CD14-positive monocyte (primary cell): ENCODE measurements at regions not wholly inside any gene's neighbourhood (a gene's known extent, or its start where the extent isn't known, plus 50 kb on each side); places are given as distances from the start of the nearest gene placed in this dataset.
A peak's percentile ranks its signal among the peaks of the same experiment; 100 is the strongest.

ENCODE experiments used
- DNase-seq, 3 donors: peaks; one replicate each; pipeline ENCODE4 v3.0.0-alpha.2; 2011 to 2022
- H2AFZ ChIP-seq: 2 replicates; pipeline ENCODE4 v1.6.0; 2012; ENCODE audit warnings: mild to moderate bottlenecking, low read depth, low read length, inconsistent platforms; ENCODE audit not compliant: insufficient read depth, poor library complexity, severe bottlenecking
- H3K27ac ChIP-seq, 2 donors: 1 replicate in 1 of 2; 2 replicates in 1 of 2; pipeline ENCODE4 v1.5.1; 2012 to 2013; ENCODE audit warnings: low read length in 2 of 2, control low read depth in 1 of 2, inconsistent platforms in 1 of 2, low read depth in 1 of 2, mild to moderate bottlenecking in 1 of 2
- H3K27me3 ChIP-seq, 2 donors: one replicate each; pipeline versions ENCODE4 v1.6.0 to v1.6.1; 2011 to 2013; ENCODE audit warnings: low read length in 2 of 2; ENCODE audit not compliant: control insufficient read depth in 2 of 2, insufficient read depth in 2 of 2
- H3K36me3 ChIP-seq, 2 donors: replicated peaks in 1 of 2; 1 replicate in 1 of 2; 2 replicates in 1 of 2; pipeline versions ENCODE4 v1.5.1 to v1.6.1; 2012 to 2013; ENCODE audit warnings: low read length in 2 of 2, control low read depth in 1 of 2, inconsistent platforms in 1 of 2, mild to moderate bottlenecking in 1 of 2; ENCODE audit not compliant: insufficient read depth in 2 of 2, control insufficient read depth in 1 of 2
- H3K4me1 ChIP-seq, 2 donors: 1 replicate in 1 of 2; 2 replicates in 1 of 2; pipeline versions ENCODE4 v1.5.1 to v1.6.1; 2012 to 2013; ENCODE audit warnings: low read length in 2 of 2, control low read depth in 1 of 2, inconsistent platforms in 1 of 2, mild to moderate bottlenecking in 1 of 2, moderate library complexity in 1 of 2; ENCODE audit not compliant: insufficient read depth in 2 of 2, control insufficient read depth in 1 of 2
- H3K4me2 ChIP-seq: replicated peaks from 2 replicates; pipeline ENCODE3; 2012; ENCODE audit warnings: low read length, moderate library complexity, mild to moderate bottlenecking; ENCODE audit not compliant: poor library complexity, severe bottlenecking; ENCODE audit errors: extremely low read depth
- H3K4me3 ChIP-seq, 3 experiments: fragments of 200-600 bp in 1 of 3; sonication (generic) in 1 of 3; replicated peaks in 1 of 3; 1 replicate in 2 of 3; 2 replicates in 1 of 3; pipeline ENCODE4 v1.5.1; 2011 to 2013; ENCODE audit warnings: low read length in 3 of 3, mild to moderate bottlenecking in 3 of 3, control low read depth in 2 of 3, low read depth in 2 of 3, inconsistent platforms in 1 of 3, moderate library complexity in 1 of 3
- H3K79me2 ChIP-seq: 2 replicates; pipeline ENCODE4 v1.6.0; 2012; ENCODE audit warnings: mild to moderate bottlenecking, control low read depth, inconsistent platforms, low read length, moderate library complexity; ENCODE audit not compliant: insufficient read depth
- H3K9ac ChIP-seq: 2 replicates; pipeline ENCODE4 v1.6.0; 2017; ENCODE audit warnings: low read length, mild to moderate bottlenecking; ENCODE audit not compliant: insufficient read depth, poor library complexity, severe bottlenecking
- H3K9me3 ChIP-seq, 2 donors: replicated peaks in 1 of 2; 1 replicate in 1 of 2; 2 replicates in 1 of 2; pipeline versions ENCODE4 v1.5.1 to v1.6.1; 2012 to 2013; ENCODE audit warnings: low read length in 2 of 2, control low read depth in 1 of 2; ENCODE audit not compliant: control insufficient read depth in 1 of 2, insufficient read depth in 1 of 2
- H4K20me1 ChIP-seq: 2 replicates; pipeline ENCODE4 v1.6.0; 2012; ENCODE audit warnings: mild to moderate bottlenecking, low read length, control low read depth, moderate library complexity; ENCODE audit not compliant: insufficient read depth
- H3K27ac Mint-ChIP-seq, 7 donors: one replicate each; pipeline ENCODE4 v1.8.0; 2020; ENCODE audit warnings: mild to moderate bottlenecking in 7 of 7, mixed read lengths in 7 of 7, moderate library complexity in 6 of 7, inconsistent platforms in 2 of 7
- H3K27me3 Mint-ChIP-seq, 3 donors: one replicate each; pipeline ENCODE4 v1.8.0; 2021 to 2022; ENCODE audit warnings: low read depth in 3 of 3, mild to moderate bottlenecking in 3 of 3, mixed read lengths in 3 of 3, moderate library complexity in 3 of 3, inconsistent platforms in 1 of 3
- H3K36me3 Mint-ChIP-seq, 2 donors: one replicate each; pipeline ENCODE4 v1.8.0; 2020; ENCODE audit warnings: mixed read lengths in 2 of 2, inconsistent platforms in 1 of 2, mild to moderate bottlenecking in 1 of 2
- H3K4me1 Mint-ChIP-seq: one replicate; pipeline ENCODE4 v1.8.0; 2020; ENCODE audit warnings: mild to moderate bottlenecking, mixed read lengths
- H3K4me3 Mint-ChIP-seq, 2 donors: one replicate each; pipeline ENCODE4 v1.8.0; 2020; ENCODE audit warnings: mild to moderate bottlenecking in 2 of 2, mixed read lengths in 2 of 2, moderate library complexity in 1 of 2
- H3K9me3 Mint-ChIP-seq, 7 donors: one replicate each; pipeline ENCODE4 v1.8.0; 2020 to 2022; ENCODE audit warnings: mixed read lengths in 7 of 7, mild to moderate bottlenecking in 6 of 7, moderate library complexity in 6 of 7, inconsistent platforms in 2 of 7
- CTCF ChIP-seq: fragments of 200-600 bp; IDR thresholded peaks from one replicate; pipeline ENCODE4 v1.8.0; 2022; ENCODE audit warnings: antibody characterized with exemption, mild to moderate bottlenecking
- WGBS: methylation state at CpG from one replicate; pipeline ENCODE4 v1.1.5; 2013; ENCODE audit warnings: missing lambda C conversion rate; ENCODE audit not compliant: insufficient coverage; 5-methylcytosine and 5-hydroxymethylcytosine counted together
- intact Hi-C, 2 donors: fragments of 100-400 bp; cut with micrococcal nuclease; formaldehyde crosslinking; loops; one replicate each; pipeline versions ENCODE4 v1.15.0 to v1.15.1; 2023

GRCh38 chr9:129403779-129404620 is 216.9 kb downstream of the C9orf50 start:
- Histone ChIP-seq H3K27ac (no peak overlapping the region), H4K20me1 (no peaks in the 10 kb centered on the region), H3K9ac (no peak overlapping the region), H3K4me1 (peaks cover 15 to 28% of the 10 kb centered on the region in 2 donors), H3K79me2 (no peaks in the 10 kb centered on the region), H2AFZ (no peak overlapping the region), H3K4me2 (no peak overlapping the region), H3K9me3 (no peaks in the 10 kb centered on the region), H3K27me3 (no peaks in the 10 kb centered on the region), H3K36me3 (no peaks in the 10 kb centered on the region), H3K4me3 (no peak overlapping the region)
- peak overlapping the region in 1 of 7 donors; percentile 67 for H3K27ac Mint-ChIP-seq
- H3K36me3 Mint-ChIP-seq, result no peaks in the 10 kb centered on the region
- no peak overlapping the region for H3K4me3 Mint-ChIP-seq
- 94% methylated on average over 10 of the region's 10 CpGs for WGBS
- intact Hi-C loops, result no loop called here
- H3K4me1 Mint-ChIP-seq, result peaks cover 20% of the 10 kb centered on the region
- H3K27me3 Mint-ChIP-seq, result peaks cover 3 to 11% (median 7%) of the 10 kb centered on the region in 3 donors
- no peak for DNase-seq
- H3K9me3 Mint-ChIP-seq, result no peaks in the 10 kb centered on the region
- no peak for TF ChIP-seq CTCF

- TF ChIP-seq CTCF, result no peak
- Histone ChIP-seq H3K79me2 (no peaks in the 10 kb centered on the region), H3K4me1 (peaks cover 15 to 28% of the 10 kb centered on the region in 2 donors), H2AFZ (no peak overlapping the region), H3K27me3 (no peaks in the 10 kb centered on the region), H3K9me3 (no peaks in the 10 kb centered on the region), H3K4me2 (no peak overlapping the region), H3K9ac (no peak overlapping the region), H3K36me3 (no peaks in the 10 kb centered on the region), H4K20me1 (no peaks in the 10 kb centered on the region), H3K27ac (no peak overlapping the region), H3K4me3 (no peak overlapping the region)
- H3K4me3 Mint-ChIP-seq, result no peak overlapping the region
- over 99% methylated on average over 7 of the region's 16 CpGs for WGBS
- no peak for DNase-seq
- H3K4me1 Mint-ChIP-seq, result peaks cover 20% of the 10 kb centered on the region
- H3K36me3 Mint-ChIP-seq, result no peaks in the 10 kb centered on the region
- intact Hi-C loops, result no loop called here
- H3K27ac Mint-ChIP-seq, result no peak overlapping the region
- H3K9me3 Mint-ChIP-seq, result no peaks in the 10 kb centered on the region
- peaks cover 3 to 11% (median 7%) of the 10 kb centered on the region in 3 donors for H3K27me3 Mint-ChIP-seq
These were observed 217.7 kb downstream of the C9orf50 start for GRCh38 chr9:129402931-129403778.
